ENCODE measurements at regions not wholly inside any gene's neighbourhood (a gene's known extent, or its start where the extent isn't known, plus 50 kb on each side); places are given as distances from the start of the nearest gene placed in this dataset.

- no peak overlapping the region for H3K27ac Mint-ChIP-seq (ENCODE audit: unreplicated experiment)
- H3K36me3 Mint-ChIP-seq (ENCODE audit: unreplicated experiment), result no peaks in the 10 kb centered on the region
- H3K27me3 Mint-ChIP-seq (ENCODE audit: unreplicated experiment), result peaks cover 10% of the 10 kb centered on the region
- TF ChIP-seq CTCF (IDR thresholded peaks at IDR 0.05), result no peak
- no peaks in the 10 kb centered on the region for H3K4me1 Mint-ChIP-seq (ENCODE audit: unreplicated experiment)
- H3K9me3 Mint-ChIP-seq (ENCODE audit: unreplicated experiment), result peaks cover 5% of the 10 kb centered on the region
- DNase-seq (ENCODE audit: extremely low spot score, unreplicated experiment), result no peak
- H3K4me3 Mint-ChIP-seq (ENCODE audit: unreplicated experiment), result no peak overlapping the region
Measured at GRCh38 chr6:47938405-47938804, 156.6 kb downstream of the OPN5 start.

GRCh38 chr6:47936820-47937219, 155.0 kb downstream of the OPN5 start:
- DNase-seq (ENCODE audit: extremely low spot score, unreplicated experiment), result no peak
- H3K4me3 Mint-ChIP-seq (ENCODE audit: unreplicated experiment), result no peak overlapping the region
- no peaks in the 10 kb centered on the region for H3K36me3 Mint-ChIP-seq (ENCODE audit: unreplicated experiment)
- TF ChIP-seq CTCF (IDR thresholded peaks at IDR 0.05), result no peak
- H3K27me3 Mint-ChIP-seq (ENCODE audit: unreplicated experiment), result peaks cover 10% of the 10 kb centered on the region
- no peak overlapping the region for H3K27ac Mint-ChIP-seq (ENCODE audit: unreplicated experiment)
- peaks cover 5% of the 10 kb centered on the region for H3K9me3 Mint-ChIP-seq (ENCODE audit: unreplicated experiment)
- no peaks in the 10 kb centered on the region for H3K4me1 Mint-ChIP-seq (ENCODE audit: unreplicated experiment)

GRCh38 chr6:47934023-47934422, 152.2 kb downstream of the OPN5 start:
- Mint-ChIP-seq H3K9me3 (ENCODE audit: unreplicated experiment) (no peaks in the 10 kb centered on the region), H3K4me1 (ENCODE audit: unreplicated experiment) (no peaks in the 10 kb centered on the region), H3K27me3 (ENCODE audit: unreplicated experiment) (peaks cover 10% of the 10 kb centered on the region), H3K36me3 (ENCODE audit: unreplicated experiment) (no peaks in the 10 kb centered on the region), H3K27ac (ENCODE audit: unreplicated experiment) (no peak overlapping the region), H3K4me3 (ENCODE audit: unreplicated experiment) (no peak overlapping the region)
- no peak for TF ChIP-seq CTCF (IDR thresholded peaks at IDR 0.05)
- no peak for DNase-seq (ENCODE audit: extremely low spot score, unreplicated experiment)

- TF ChIP-seq CTCF (IDR thresholded peaks at IDR 0.05), result no peak
- Mint-ChIP-seq H3K36me3 (ENCODE audit: unreplicated experiment) (no peaks in the 10 kb centered on the region), H3K27me3 (ENCODE audit: unreplicated experiment) (peaks cover 2% of the 10 kb centered on the region), H3K4me1 (ENCODE audit: unreplicated experiment) (no peaks in the 10 kb centered on the region), H3K4me3 (ENCODE audit: unreplicated experiment) (no peak overlapping the region), H3K27ac (ENCODE audit: unreplicated experiment) (no peak overlapping the region), H3K9me3 (ENCODE audit: unreplicated experiment) (no peaks in the 10 kb centered on the region)
- DNase-seq (ENCODE audit: extremely low spot score, unreplicated experiment), result no peak
Measured at GRCh38 chr6:47932575-47932974, 150.7 kb downstream of the OPN5 start.

DNA sequence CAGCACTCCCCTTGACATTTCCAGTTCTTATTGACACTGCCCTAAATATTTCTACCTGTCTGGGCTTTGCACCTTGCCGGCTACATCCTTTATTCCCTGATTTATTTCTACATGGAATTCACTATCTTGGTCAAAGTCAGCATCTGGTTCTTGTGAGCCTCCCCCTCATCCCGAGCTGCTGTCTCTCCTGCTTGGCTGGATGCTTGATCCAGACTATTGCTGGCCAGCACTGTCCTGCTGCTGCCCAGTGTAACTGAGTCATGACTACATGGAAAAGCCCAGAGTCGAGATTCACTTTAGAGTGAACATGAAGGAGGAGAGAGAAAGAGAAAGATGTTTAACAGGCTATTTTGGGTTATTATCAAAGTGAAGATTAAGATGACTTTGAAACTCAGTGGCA, 142.2 kb downstream of the OPN5 start:
- DNase-seq (ENCODE audit: extremely low spot score, unreplicated experiment), result no peak
- Mint-ChIP-seq H3K27me3 (ENCODE audit: unreplicated experiment) (no peaks in the 10 kb centered on the region), H3K36me3 (ENCODE audit: unreplicated experiment) (no peaks in the 10 kb centered on the region), H3K9me3 (ENCODE audit: unreplicated experiment) (peaks cover 7% of the 10 kb centered on the region), H3K27ac (ENCODE audit: unreplicated experiment) (no peak overlapping the region), H3K4me3 (ENCODE audit: unreplicated experiment) (no peak overlapping the region), H3K4me1 (ENCODE audit: unreplicated experiment) (peaks cover 5% of the 10 kb centered on the region)
- no peak for TF ChIP-seq CTCF (IDR thresholded peaks at IDR 0.05)
